NCI-H2196 (cell line): ENCODE measurements at regions not wholly inside any gene's neighbourhood (a gene's known extent, or its start where the extent isn't known, plus 50 kb on each side); places are given as distances from the start of the nearest gene placed in this dataset.
A peak's percentile ranks its signal among the peaks of the same experiment; 100 is the strongest.

ENCODE experiments used
- DNase-seq: peaks from one replicate; lab custom pipeline; 2025; ENCODE audit not compliant: unreplicated experiment; lab: John Stamatoyannopoulos, UW

- DNase-seq: no peak
These were observed 61.0 kb downstream of the MRGPRX1 start for GRCh38 chr11:18878211-18878610.

- DNase-seq: no peak
These were observed 73.3 kb downstream of the MRGPRX1 start for GRCh38 chr11:18865951-18866350.

- no peak for DNase-seq
These were observed 73.7 kb upstream of the PTPN5 start for GRCh38 chr11:18865261-18865660.

DNA sequence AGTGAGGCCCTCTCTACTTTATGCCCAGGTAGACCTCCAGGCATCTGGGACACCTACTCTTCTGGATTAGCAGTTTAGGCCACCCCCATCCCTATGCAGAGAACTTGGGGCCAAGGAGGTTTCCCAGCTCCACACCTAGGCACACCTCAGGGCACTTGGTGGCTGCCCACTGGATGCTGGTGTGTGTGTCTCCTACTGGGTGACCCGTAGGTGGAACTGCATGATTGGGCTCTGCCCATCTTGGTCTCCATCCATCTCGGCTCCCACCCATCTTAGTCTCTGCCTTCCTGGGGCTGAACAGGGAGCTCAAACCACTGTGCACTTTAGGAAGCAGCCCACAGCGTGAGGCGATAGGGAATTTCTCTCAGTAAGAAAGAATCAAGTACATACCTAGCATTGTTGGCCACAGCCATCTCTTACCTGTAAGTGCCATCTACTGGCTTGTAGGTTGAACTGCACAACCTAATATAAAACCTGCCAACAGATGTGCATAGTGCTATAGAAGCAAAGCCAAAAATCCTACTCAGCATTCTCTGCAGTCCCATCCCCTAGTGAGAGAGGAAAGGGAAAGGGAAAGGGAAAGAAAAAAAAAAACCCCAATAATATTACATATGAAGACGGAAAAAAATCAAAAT, 61.6 kb upstream of the PTPN5 start:
- DNase-seq: peak; percentile 47

GRCh38 chr11:18849406-18849805, 57.8 kb upstream of the PTPN5 start:
- no peak for DNase-seq

GRCh38 chr11:18844753-18845367, 53.3 kb upstream of the PTPN5 start:
- DNase-seq: peak; percentile 33
